Neural cell (in vitro differentiated cells): ENCODE measurements at regions not wholly inside any gene's neighbourhood (a gene's known extent, or its start where the extent isn't known, plus 50 kb on each side); places are given as distances from the start of the nearest gene placed in this dataset.

Experiments used
- H2AFZ ChIP-seq: fragments of 200-600, 300-800 bp; sonication (generic), shearing (Covaris generic); 2 replicates; pipeline ENCODE4 v1.6.0; 2014; ENCODE audit warnings: low read depth, mild to moderate bottlenecking, antibody characterized with exemption, low read length, moderate library complexity
- H3F3A ChIP-seq: fragments of 200-600 bp; shearing (Covaris generic); 2 replicates; pipeline ENCODE4 v1.6.1; 2016; ENCODE audit warnings: mild to moderate bottlenecking, moderate library complexity, mixed read lengths, antibody characterized with exemption, low read length; ENCODE audit not compliant: insufficient read depth, poor library complexity, severe bottlenecking
- H3K27ac ChIP-seq: fragments of 200-600, 300-800 bp; sonication (generic), shearing (Covaris generic); 2 replicates; pipeline ENCODE4 v1.5.1; 2014; ENCODE audit warnings: mild to moderate bottlenecking, low read length, moderate library complexity
- H3K27me3 ChIP-seq: fragments of 300-800, 200-600 bp; sonication (generic), shearing (Covaris generic); 2 replicates; pipeline ENCODE4 v1.6.0; 2014; ENCODE audit warnings: mild to moderate bottlenecking, low read depth, low read length, moderate library complexity; ENCODE audit not compliant: insufficient read depth
- H3K36me3 ChIP-seq: fragments of 300-800, 200-600 bp; sonication (generic), shearing (Covaris generic); 2 replicates; pipeline ENCODE4 v1.5.1; 2014; ENCODE audit warnings: mild to moderate bottlenecking, antibody characterized with exemption, low read length, moderate library complexity; ENCODE audit not compliant: insufficient read depth
- H3K4me2 ChIP-seq: fragments of 300-800, 200-600 bp; sonication (generic), shearing (Covaris generic); 2 replicates; pipeline ENCODE4 v1.6.0; 2014; ENCODE audit warnings: mild to moderate bottlenecking, low read length
- H3K4me3 ChIP-seq: fragments of 300-800, 200-600 bp; sonication (generic), shearing (Covaris generic); 2 replicates; pipeline ENCODE4 v1.5.1; 2014; ENCODE audit warnings: mild to moderate bottlenecking, low read length, moderate library complexity
- H3K79me2 ChIP-seq: fragments of 200-600 bp; shearing (Covaris generic); replicated peaks from 2 replicates; pipeline ENCODE4 v1.6.0; 2014; ENCODE audit warnings: mild to moderate bottlenecking, low read length, moderate library complexity; ENCODE audit not compliant: insufficient read depth
- H3K9ac ChIP-seq: fragments of 300-800, 200-600 bp; sonication (generic), shearing (Covaris generic); 2 replicates; pipeline ENCODE4 v1.6.1; 2016; ENCODE audit warnings: mild to moderate bottlenecking, low read length, mixed read lengths
- H3K9me2 ChIP-seq: fragments of 200-600 bp; shearing (Covaris generic); 2 replicates; pipeline ENCODE4 v1.6.1; 2016; ENCODE audit warnings: mild to moderate bottlenecking, low read length, mixed read lengths; ENCODE audit not compliant: insufficient read depth
- H3K9me3 ChIP-seq: fragments of 200-600, 300-800 bp; sonication (generic), shearing (Covaris generic); 2 replicates; pipeline ENCODE4 v1.6.1; 2016; ENCODE audit warnings: mild to moderate bottlenecking, mixed run types, low read length, moderate library complexity, mixed read lengths
- H4K20me1 ChIP-seq: fragments of 200-600 bp; shearing (Covaris generic); 2 replicates; pipeline ENCODE4 v1.6.1; 2016; ENCODE audit warnings: mild to moderate bottlenecking, mixed run types; ENCODE audit not compliant: insufficient read depth
- CTCF ChIP-seq: fragments of 450-650 bp; IDR thresholded peaks from 2 replicates; pipeline ENCODE4 v1.5.1; 2014; ENCODE audit warnings: antibody characterized with exemption, mild to moderate bottlenecking, moderate library complexity; ENCODE audit not compliant: poor library complexity, severe bottlenecking
- EP300 ChIP-seq: fragments of 450-650 bp; conservative IDR thresholded peaks from 2 replicates; pipeline ENCODE4 v1.6.1; 2014; ENCODE audit warnings: antibody characterized with exemption, mild to moderate bottlenecking, moderate library complexity; ENCODE audit not compliant: poor library complexity, severe bottlenecking
- EZH2 ChIP-seq: fragments of 200-600, 300-800 bp; shearing (Covaris generic), sonication (generic); IDR thresholded peaks from 2 replicates; pipeline ENCODE4 v1.6.1; 2014; ENCODE audit warnings: antibody characterized with exemption, low read length, borderline replicate concordance, mild to moderate bottlenecking; ENCODE audit not compliant: insufficient read depth, poor library complexity, severe bottlenecking
- MXI1 ChIP-seq: fragments of 450-650 bp; conservative IDR thresholded peaks from 2 replicates; pipeline ENCODE4 v1.6.1; 2014; ENCODE audit warnings: antibody characterized with exemption, mild to moderate bottlenecking; ENCODE audit not compliant: poor library complexity, severe bottlenecking
- POLR2AphosphoS5 ChIP-seq: IDR thresholded peaks from 2 replicates; pipeline ENCODE4 v1.6.1; 2012
- RAD21 ChIP-seq: fragments of 450-650 bp; conservative IDR thresholded peaks from 2 replicates; pipeline ENCODE4 v1.6.1; 2014; ENCODE audit warnings: antibody characterized with exemption, mild to moderate bottlenecking, moderate library complexity
- SMC3 ChIP-seq: fragments of 450-650 bp; conservative IDR thresholded peaks from 2 replicates; pipeline ENCODE4 v1.6.1; 2014; ENCODE audit warnings: antibody characterized with exemption, mild to moderate bottlenecking, moderate library complexity; ENCODE audit not compliant: poor library complexity
- TAF1 ChIP-seq: IDR thresholded peaks from 2 replicates; pipeline ENCODE4 v1.6.1; 2012; ENCODE audit warnings: low read depth
- TF ChIP-seq, protein P1 (sequence below): IDR thresholded peaks from 2 replicates; pipeline ENCODE4 v1.6.1; 2012; ENCODE audit warnings: borderline replicate concordance

- Histone ChIP-seq H3K4me2 (no peak overlapping the region), H3K27ac (no peak overlapping the region), H3K9ac (no peak overlapping the region), H3K27me3 (no peaks in the 10 kb centered on the region), H3K9me3 (no peaks in the 10 kb centered on the region), H3K79me2 (no peaks in the 10 kb centered on the region), H3K4me3 (no peak overlapping the region), H4K20me1 (no peaks in the 10 kb centered on the region), H3K9me2 (no peaks in the 10 kb centered on the region), H3K36me3 (no peaks in the 10 kb centered on the region), H2AFZ (no peak overlapping the region), H3F3A (no peaks in the 10 kb centered on the region)
- TF ChIP-seq EP300 = no peak
- no peak for TF ChIP-seq RAD21
- no peak for TF ChIP-seq SMC3
- no peak for TF ChIP-seq CTCF
- TF ChIP-seq, protein P1, sequence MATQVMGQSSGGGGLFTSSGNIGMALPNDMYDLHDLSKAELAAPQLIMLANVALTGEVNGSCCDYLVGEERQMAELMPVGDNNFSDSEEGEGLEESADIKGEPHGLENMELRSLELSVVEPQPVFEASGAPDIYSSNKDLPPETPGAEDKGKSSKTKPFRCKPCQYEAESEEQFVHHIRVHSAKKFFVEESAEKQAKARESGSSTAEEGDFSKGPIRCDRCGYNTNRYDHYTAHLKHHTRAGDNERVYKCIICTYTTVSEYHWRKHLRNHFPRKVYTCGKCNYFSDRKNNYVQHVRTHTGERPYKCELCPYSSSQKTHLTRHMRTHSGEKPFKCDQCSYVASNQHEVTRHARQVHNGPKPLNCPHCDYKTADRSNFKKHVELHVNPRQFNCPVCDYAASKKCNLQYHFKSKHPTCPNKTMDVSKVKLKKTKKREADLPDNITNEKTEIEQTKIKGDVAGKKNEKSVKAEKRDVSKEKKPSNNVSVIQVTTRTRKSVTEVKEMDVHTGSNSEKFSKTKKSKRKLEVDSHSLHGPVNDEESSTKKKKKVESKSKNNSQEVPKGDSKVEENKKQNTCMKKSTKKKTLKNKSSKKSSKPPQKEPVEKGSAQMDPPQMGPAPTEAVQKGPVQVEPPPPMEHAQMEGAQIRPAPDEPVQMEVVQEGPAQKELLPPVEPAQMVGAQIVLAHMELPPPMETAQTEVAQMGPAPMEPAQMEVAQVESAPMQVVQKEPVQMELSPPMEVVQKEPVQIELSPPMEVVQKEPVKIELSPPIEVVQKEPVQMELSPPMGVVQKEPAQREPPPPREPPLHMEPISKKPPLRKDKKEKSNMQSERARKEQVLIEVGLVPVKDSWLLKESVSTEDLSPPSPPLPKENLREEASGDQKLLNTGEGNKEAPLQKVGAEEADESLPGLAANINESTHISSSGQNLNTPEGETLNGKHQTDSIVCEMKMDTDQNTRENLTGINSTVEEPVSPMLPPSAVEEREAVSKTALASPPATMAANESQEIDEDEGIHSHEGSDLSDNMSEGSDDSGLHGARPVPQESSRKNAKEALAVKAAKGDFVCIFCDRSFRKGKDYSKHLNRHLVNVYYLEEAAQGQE = no peak
- no peak for TF ChIP-seq MXI1
- TF ChIP-seq EZH2 = no peak
- TF ChIP-seq TAF1 = no peak
- no peak for TF ChIP-seq POLR2AphosphoS5
Observed at GRCh38 chr5:4929092-4929655, 211.0 kb upstream of the ADAMTS16 start.

- Histone ChIP-seq H3K4me3 (no peak overlapping the region), H3F3A (no peaks in the 10 kb centered on the region), H3K9ac (no peak overlapping the region), H3K36me3 (no peaks in the 10 kb centered on the region), H3K79me2 (no peaks in the 10 kb centered on the region), H3K9me3 (no peaks in the 10 kb centered on the region), H3K27me3 (no peaks in the 10 kb centered on the region), H4K20me1 (no peaks in the 10 kb centered on the region), H2AFZ (no peak overlapping the region), H3K4me2 (no peak overlapping the region), H3K27ac (no peak overlapping the region), H3K9me2 (no peaks in the 10 kb centered on the region)
- TF ChIP-seq, protein P1 = no peak
- TF ChIP-seq TAF1 (no peak), MXI1 (no peak), EP300 (no peak), RAD21 (no peak)
Observed at GRCh38 chr5:4939042-4939781, 200.9 kb upstream of the ADAMTS16 start.
